SW 1271 (cell line): ENCODE measurements at regions not wholly inside any gene's neighbourhood (a gene's known extent, or its start where the extent isn't known, plus 50 kb on each side); places are given as distances from the start of the nearest gene placed in this dataset.
"Not testable (repeated sequence)": the region's sequence is repeated elsewhere in the genome, so short reads cannot be mapped to it uniquely, and the experiment has no call there.

Source experiments
- DNase-seq, 2 experiments: peaks; one replicate each; lab custom pipeline; 2025; lab: John Stamatoyannopoulos, UW

DNA sequence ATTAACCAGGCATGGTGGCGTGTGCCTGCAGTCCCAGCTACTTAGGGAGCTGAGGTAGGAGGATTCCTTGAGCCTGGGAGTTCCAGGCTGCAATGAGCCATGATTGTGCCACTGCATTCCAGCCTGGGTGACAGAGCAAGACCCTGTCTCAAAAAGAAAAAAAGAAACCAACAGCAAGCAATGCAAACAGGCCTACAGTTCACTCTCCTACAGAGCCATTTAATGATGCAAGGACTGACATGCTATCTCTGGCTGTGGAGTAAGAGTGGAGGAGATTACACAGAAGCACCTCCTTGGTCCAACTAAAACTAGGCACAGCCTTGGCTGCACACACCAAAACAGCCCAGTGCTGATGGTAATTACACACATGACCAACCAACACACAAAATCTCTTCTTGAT lies 127.5 kb upstream of the SOD1 start:
- no peak for DNase-seq

DNA sequence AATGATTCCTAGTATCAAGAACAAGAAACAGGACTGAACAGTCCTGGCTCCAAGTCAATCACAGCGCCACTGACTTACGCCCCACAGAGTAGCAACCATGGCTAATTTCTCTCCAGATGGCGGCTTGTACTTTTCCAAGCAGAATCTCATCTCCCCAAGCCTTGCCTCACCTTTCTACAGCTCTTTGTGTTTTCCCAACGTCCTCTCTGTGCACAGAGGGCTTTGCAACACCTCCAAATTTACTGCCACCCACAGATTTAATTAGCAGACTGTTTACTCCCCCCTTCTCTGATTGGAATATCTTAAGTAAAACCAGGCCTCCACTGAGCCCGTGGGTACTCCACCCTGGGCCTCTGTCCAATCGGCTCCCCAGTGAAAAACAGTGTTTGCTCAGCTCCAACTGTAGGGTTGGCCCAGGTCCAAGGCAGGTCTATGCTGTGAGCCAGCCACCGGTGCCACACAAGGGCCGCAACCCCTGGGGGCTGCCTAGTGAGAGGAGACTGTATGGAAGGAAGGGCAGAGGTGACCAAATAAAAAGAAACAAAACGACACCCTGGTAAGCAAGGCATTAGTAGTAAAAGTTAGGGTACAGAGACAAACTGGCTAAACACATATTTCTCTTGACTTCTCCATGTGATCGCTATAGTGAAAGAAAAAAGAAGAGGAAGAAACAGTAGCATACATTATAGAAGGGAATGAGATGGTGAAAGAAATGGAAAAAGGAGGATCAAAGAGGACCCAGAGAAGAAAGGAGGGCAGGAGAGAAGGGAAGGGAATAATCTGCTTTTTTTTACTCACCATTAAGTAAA lies 128.4 kb upstream of the SOD1 start:
- DNase-seq, result no peak

GRCh38 chr21:31530364-31530763 lies 129.1 kb upstream of the SOD1 start:
- DNase-seq, result no peak

DNA sequence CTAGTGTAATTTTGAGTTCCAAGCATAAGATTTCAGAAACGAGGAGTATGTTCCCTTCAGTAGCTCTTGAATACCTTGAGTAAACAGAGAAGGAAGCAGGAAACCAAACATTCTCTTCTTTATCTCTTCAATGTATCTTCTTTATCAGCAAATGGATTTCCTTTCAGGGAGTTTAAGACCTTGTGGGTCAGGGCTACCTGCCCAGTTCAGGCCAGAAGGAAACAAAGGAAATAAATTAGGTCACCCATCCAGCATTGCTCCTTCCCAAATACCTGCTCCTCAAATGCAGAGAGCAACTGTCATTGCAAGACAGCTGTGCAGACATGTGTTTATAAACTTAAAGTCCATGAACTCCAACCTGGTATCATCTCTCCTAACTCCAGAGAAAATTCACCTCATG lies 130.1 kb upstream of the SOD1 start:
- DNase-seq, result no peak

DNA sequence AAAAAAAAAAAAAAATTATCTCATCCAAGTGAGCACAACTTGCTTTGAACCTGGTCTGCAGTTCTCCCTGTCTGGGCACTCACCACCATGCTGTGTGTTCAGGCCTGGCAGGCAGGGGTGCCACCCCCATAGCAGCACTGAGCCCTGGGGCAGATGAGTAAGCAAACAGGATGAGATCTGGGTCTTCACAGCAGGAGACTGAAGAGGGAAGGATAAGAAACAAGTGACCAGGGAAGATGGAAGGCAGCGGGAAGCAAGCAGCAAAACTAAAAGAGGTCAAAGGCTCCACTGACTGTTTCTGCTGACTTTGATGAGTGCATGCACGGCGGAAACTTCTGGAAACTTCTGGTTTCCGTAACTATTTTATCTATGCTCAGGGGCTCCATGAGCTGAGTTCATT lies 133.5 kb upstream of the SOD1 start:
- DNase-seq, result peak in 1 of 2 experiments; percentile 79

- DNase-seq, result no peak
Observed at GRCh38 chr21:31524140-31524539, 135.4 kb upstream of the SOD1 start.

GRCh38 chr21:31521515-31521914 lies 138.0 kb upstream of the SOD1 start:
- DNase-seq, result no peak

GRCh38 chr21:31520561-31521098 lies 138.9 kb upstream of the SOD1 start:
- no peak for DNase-seq

DNA sequence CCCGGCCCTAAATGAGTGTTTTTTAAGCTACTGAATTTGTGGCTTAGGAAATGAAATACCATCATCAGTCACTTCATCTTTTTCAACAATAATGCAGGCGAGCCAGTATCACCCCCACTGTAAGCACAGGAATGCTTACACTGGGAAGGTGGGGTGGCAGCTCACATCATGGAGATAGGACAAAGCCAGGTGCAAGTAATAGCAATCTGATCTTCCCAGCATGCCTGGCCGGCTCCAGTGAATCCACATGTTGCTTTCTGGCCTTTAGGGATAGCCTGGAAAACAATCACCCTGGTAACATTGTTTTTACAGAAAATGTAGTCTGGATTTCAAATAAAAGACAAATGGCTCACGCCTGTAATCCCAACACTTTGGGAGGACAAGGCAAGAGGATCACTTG lies 140.9 kb upstream of the SOD1 start:
- DNase-seq, result no peak

- DNase-seq, result no peak
Observed at GRCh38 chr21:31517664-31518414, 141.7 kb upstream of the SOD1 start.

DNA sequence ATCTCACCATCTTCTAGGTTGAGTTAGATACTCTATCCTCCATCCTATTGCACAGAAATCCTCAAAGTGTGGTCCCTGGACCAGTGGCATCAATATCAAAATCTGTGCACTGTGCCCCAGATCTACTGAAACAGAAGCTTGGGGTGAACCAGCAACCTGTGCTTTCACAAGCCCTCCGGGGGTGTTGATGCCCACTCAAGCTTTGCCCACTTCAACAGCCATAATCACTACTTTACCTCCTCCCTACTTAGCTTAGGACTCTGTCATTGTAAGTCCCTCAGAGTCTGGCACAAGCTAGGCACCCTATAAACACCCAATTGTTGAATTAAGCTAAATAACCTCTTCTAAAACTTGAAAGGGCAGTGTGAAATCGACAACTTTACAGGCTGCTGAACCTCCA lies 144.2 kb upstream of the SOD1 start:
- no peak for DNase-seq

- DNase-seq, result no peak
Observed at GRCh38 chr21:31514598-31514997, 144.9 kb upstream of the SOD1 start.

- not testable (repeated sequence) for DNase-seq
Observed at GRCh38 chr21:31513541-31513940, 146.0 kb upstream of the SOD1 start.

- not testable (repeated sequence) for DNase-seq
Observed at GRCh38 chr21:31511999-31512398, 147.5 kb upstream of the SOD1 start.

GRCh38 chr21:31511258-31511657 lies 148.2 kb upstream of the SOD1 start:
- no peak for DNase-seq

DNA sequence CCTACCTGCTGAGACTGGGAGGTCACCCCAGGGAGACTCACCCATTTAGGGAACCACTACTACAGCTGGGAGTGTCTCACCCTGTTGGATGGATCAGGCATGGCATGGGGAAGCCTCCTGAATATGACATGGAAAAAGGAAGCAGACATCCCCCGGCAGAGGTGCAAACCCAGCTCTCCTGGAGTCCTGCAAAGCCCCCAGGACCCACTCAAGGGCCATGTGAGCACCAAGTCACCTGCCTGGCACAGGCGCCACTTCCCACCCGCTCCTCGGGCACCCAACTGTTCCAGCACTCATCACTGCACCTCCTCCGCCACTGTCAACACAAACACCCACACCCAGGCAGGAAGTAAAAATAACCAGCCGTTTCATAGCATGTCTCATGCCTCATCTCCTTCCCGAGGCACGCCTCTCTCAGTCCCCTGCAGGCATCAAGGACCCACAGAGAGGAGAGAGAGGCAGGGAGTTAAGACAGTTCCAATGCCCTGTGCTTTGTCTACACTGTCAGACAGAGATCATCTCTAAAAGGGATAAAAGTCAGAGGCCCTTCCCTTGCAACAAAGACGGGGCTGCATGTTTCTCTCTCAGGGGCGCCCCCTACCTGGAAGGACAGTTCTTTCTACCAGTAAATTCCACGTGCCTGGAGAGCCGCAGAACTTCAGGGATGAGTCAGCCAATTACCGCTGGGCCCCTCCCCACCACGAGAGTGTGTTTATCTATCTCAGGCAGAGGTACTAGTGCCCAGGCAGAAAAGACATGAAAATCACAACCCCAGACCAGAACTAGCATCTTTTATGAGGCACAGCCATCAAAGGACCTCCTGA lies 150.1 kb upstream of the SOD1 start:
- peak in 1 of 2 experiments; percentile 62 for DNase-seq

DNA sequence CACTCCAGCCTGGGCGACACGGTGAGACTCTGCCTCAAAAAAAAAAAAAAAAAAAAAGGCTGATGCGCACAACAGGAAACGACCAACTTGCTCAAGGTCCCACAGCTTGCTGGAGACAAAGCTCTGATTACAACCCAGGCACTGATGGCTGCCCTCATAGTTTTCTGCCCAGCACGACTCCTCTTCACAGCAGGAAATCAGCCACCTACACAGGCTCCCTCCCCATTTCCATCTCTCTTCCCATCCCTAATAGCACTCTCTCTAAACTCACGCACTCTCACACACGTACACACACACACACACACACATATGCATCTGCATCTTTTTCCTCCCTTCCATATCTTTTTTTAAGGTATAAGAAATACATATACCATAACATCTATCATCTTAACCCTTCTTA lies 153.5 kb upstream of the SOD1 start:
- no peak for DNase-seq

DNA sequence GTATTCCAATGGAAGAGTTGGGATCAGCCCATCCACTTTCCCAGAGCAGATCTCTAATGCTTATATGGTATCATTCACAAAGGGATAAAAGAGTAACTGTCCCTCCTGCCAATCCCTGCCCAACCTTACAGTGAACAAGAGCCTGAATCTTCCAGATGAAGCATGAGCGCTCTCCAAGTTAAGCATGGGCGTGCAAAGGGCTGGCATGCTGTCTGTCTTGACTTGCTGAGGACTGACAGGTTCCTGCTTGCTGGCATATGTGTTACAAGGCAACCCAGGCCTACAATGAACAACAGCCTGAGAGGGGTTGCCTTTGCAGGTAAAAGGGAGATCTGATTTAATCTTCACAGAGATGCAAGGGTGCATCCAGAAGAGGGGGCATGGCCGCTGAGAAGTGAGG lies 155.6 kb upstream of the SOD1 start:
- DNase-seq, result no peak

- DNase-seq, result no peak
Observed at GRCh38 chr21:31503467-31503866, 156.0 kb upstream of the SOD1 start.

- no peak for DNase-seq
Observed at GRCh38 chr21:31502537-31503143, 156.9 kb upstream of the SOD1 start.

DNA sequence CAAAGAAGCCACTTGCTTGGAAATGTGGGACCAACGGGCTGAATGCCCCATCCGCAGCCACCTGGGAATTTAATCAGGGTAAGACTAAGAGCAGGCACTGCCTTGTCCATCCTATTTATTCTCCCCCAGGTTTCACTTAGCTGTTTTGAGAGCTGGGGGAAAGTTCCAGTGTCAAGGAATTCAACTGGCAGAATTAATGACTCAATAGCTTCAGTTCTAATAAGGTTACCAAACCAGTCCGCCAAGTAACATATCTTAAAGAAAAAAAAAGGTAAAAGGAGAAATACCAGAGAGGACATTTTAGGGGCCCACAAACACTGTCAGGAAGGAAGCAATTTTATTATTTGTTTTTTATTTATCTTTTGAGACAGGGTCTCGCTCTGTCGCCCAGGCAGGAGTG lies 157.6 kb upstream of the SOD1 start:
- no peak for DNase-seq

DNA sequence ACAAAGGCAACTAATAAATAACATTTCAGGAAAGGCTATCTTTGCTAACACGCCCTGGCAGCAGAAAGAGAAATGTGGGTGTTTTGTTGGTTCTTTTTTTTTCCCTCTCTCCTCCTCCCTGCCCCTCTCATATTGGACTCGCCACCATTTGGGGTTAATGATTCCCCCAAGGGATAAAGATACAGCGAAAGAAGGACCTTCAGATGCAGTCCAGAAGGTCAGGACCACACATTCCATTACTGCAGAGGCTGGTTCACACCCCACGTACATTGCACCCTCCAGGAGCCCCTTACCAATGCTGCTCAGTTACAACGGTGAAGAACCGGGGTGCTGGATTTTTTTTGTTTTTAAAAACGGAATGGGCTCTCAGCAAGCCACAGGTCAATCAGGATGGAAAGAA lies 156.9 kb upstream of the TIAM1 start:
- no peak for DNase-seq
